Natural killer cell treated with Interleukin-12 subunit alpha and Interleukin-12 subunit beta and Interleukin-15 and Interleukin-18, amount 100 ng/mL, for 72 hours (primary cell): ENCODE measurements at regions not wholly inside any gene's neighbourhood (a gene's known extent, or its start where the extent isn't known, plus 50 kb on each side); places are given as distances from the start of the nearest gene placed in this dataset.

Source experiments
- ATAC-seq, 2 donors: fragments of 150-1000 bp; cut with Tn5 transposase in 1 of 2; sonication (Bioruptor Pico), chemical (Tn5 transposase) in 1 of 2; 2 replicates each; pipeline ENCODE4 v1.10.0; 2021
- DNase-seq: peaks from one replicate; pipeline ENCODE4 v3.0.0; 2022; ENCODE audit warnings: low spot score
- H3K27ac Mint-ChIP-seq, 2 donors: 1 replicate in 1 of 2; 2 replicates in 1 of 2; pipeline ENCODE4 v1.8.0; 2022; ENCODE audit warnings: mixed read lengths in 2 of 2, mild to moderate bottlenecking in 1 of 2, moderate library complexity in 1 of 2
- H3K27me3 Mint-ChIP-seq, 2 donors: 1 replicate in 1 of 2; 2 replicates in 1 of 2; pipeline ENCODE4 v1.8.0; 2022; ENCODE audit warnings: mixed read lengths in 2 of 2
- H3K36me3 Mint-ChIP-seq: one replicate; pipeline ENCODE4 v1.8.0; 2022; ENCODE audit warnings: mixed read lengths
- H3K4me1 Mint-ChIP-seq, 2 donors: 1 replicate in 1 of 2; 2 replicates in 1 of 2; pipeline ENCODE4 v1.8.0; 2022; ENCODE audit warnings: low read depth in 2 of 2, mixed read lengths in 2 of 2, mild to moderate bottlenecking in 1 of 2
- H3K4me3 Mint-ChIP-seq: one replicate; pipeline ENCODE4 v1.8.0; 2022; ENCODE audit warnings: mixed read lengths
- H3K9me3 Mint-ChIP-seq: 2 replicates; pipeline ENCODE4 v1.8.0; 2022; ENCODE audit warnings: mixed read lengths

DNA sequence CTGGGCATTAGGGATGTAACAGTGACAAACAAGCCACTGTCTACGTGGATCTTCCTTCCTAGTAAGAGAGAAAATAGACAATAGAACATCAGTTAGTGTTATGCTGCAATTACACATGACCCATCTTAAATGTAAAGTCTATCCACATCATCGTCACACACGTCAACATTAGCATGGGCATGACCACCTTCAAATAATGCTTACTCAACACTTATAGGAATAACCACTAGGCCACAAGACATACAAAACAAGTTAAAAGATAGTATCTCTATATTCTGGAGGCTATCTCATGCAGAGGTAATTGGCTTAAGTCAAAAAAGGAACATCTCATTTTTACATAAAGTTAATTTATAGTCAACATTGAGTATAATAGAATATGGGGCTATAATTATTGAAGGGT is 156.5 kb downstream of the MOXD1 start:
- Mint-ChIP-seq H3K9me3 (no peaks in the 10 kb centered on the region), H3K27ac (no peak overlapping the region), H3K27me3 (peaks cover 5 to 10% of the 10 kb centered on the region in 2 donors), H3K36me3 (no peaks in the 10 kb centered on the region), H3K4me1 (no peaks in the 10 kb centered on the region), H3K4me3 (no peak overlapping the region)
- no peak for DNase-seq
- ATAC-seq = no peak

DNA sequence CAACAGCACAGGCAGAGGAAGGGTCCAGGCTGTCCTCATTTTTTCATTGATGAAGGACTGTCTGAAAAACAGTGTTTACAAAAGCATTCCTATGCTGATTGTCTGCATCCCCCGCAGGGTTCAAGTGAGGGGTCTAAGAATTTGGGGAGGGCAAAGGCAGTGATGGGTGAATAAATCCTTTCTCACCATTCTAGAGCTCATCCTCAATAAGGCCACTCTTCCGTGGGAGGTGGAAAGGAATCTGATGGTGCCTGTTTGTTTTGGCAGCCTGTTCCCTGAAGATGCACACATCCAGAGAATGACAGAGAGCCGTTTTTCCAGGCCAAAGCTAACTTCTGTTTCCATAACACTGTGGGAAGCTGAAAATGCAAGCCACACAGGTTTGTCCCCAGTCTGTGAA is 164.5 kb downstream of the MOXD1 start:
- Mint-ChIP-seq H3K27ac (no peak overlapping the region), H3K36me3 (no peaks in the 10 kb centered on the region), H3K9me3 (no peaks in the 10 kb centered on the region), H3K4me1 (no peaks in the 10 kb centered on the region), H3K4me3 (no peak overlapping the region), H3K27me3 (peaks cover 8 to 9% of the 10 kb centered on the region in 2 donors)
- no peak for ATAC-seq
- DNase-seq = no peak

DNA sequence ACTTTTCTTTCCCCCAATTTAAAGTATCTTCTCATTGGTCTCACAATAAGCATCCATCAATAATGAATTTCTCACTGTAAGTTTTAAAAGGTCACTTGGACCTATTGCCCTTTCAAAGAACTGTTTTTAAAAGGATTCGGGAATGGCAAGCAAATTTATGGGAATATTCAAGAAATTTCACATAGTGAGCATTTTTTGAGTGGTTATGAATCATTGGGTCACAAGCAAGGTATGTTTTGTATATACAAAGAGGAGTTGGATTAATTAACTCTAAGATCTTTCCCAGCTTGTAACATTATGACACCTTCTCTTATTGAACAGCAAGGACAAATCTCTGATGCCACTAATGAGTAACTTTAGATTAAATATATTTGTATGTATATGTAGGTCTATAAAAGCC is 165.0 kb downstream of the MOXD1 start:
- no peak for DNase-seq
- H3K27ac Mint-ChIP-seq = no peak overlapping the region
- H3K4me3 Mint-ChIP-seq = no peak overlapping the region
- no peaks in the 10 kb centered on the region for H3K9me3 Mint-ChIP-seq
- peaks cover 8 to 9% of the 10 kb centered on the region in 2 donors for H3K27me3 Mint-ChIP-seq
- H3K36me3 Mint-ChIP-seq = no peaks in the 10 kb centered on the region
- ATAC-seq = no peak
- no peaks in the 10 kb centered on the region for H3K4me1 Mint-ChIP-seq

DNA sequence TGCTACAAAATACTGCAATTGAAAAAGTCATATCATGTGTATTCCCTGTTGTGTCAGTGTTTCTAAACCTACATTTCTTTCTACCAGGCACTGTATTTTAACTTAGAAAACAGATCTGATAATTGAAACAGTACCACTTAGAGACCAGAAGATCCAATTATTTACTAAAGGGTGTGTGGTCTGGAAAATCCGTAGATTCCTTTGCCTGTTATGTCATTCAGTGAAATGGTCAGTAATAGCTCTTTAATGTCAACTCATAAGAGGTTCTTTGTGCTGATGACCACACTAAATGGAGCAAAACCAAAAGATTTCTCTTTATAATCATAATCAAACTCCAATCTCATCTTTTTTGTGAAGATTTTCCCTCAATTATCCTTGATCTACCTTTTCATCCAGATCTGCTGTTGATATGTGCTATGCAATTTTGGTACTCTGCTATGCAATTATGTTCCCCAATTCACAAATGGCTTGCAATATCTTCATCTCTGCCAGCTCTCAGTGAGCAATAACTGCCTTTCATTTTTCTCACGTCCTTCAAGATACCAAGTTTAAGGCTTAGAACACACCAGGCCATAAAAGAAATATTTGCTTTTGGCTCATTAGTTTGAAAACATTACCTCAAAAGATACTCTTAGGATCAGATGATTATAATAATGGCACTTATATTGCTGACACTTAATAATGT is 165.5 kb downstream of the MOXD1 start:
- Mint-ChIP-seq H3K4me3 (no peak overlapping the region), H3K27me3 (peaks cover 8 to 9% of the 10 kb centered on the region in 2 donors), H3K27ac (no peak overlapping the region), H3K9me3 (no peaks in the 10 kb centered on the region), H3K4me1 (no peaks in the 10 kb centered on the region), H3K36me3 (no peaks in the 10 kb centered on the region)
- no peak for DNase-seq
- no peak for ATAC-seq

DNA sequence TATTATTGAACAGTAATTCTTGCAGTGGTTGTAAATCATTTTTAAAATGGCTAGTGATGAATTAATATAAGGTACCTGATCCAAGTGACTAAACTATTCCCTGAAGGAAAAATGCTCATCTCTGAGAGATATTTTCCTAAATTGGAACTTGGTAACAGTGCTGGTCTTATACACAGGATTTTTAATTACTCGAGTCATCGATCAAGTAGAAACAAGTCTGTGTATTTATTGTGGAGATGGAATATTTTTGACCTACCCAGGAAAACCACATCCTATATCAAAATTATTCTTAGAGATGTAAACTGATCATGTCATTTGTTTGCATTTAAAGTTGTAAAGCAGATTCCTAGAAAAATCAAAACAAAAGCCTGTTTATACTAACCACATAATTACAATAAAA is 166.9 kb downstream of the MOXD1 start:
- Mint-ChIP-seq H3K27ac (no peak overlapping the region), H3K27me3 (peaks cover 6 to 9% of the 10 kb centered on the region in 2 donors), H3K4me3 (no peak overlapping the region), H3K36me3 (no peaks in the 10 kb centered on the region), H3K9me3 (no peaks in the 10 kb centered on the region), H3K4me1 (no peaks in the 10 kb centered on the region)
- no peak for DNase-seq
- ATAC-seq = no peak

DNA sequence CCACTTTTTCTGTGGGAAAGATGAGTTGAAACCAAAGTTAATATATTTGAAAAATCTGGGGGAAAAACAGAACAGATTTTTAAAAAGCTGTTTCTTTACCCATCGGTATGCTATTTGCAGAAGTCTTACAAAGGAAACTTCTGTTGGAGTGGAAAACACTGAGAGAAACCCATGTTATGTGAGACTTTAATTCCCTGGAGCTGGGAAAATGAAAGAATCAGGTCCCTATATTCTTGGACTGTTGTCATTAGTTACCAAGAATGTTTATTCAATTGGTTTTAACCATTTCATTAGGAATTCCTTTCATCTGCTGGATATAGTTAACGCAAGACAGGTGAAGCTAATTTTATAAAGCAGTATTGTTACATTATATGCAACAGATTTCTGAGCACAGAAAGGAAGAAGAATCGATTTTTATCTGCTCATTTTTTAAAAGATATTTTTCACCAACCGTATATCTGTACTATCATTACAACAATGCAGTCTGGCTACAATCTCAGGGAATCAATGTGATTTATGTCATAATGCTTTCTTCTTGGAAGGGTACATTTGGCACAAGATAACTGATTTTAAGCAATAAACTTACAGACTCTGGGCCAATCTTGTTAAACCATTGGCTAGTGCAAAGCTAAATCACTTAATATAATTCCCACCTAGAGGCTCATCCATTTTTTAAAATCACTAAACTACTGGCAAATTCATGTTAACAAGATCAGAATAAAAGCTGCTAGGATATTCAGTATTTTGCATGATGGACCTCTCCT is 170.0 kb downstream of the MOXD1 start:
- Mint-ChIP-seq H3K4me3 (no peak overlapping the region), H3K27me3 (peaks cover 0 to 4% of the 10 kb centered on the region in 2 donors), H3K36me3 (peaks cover 5% of the 10 kb centered on the region), H3K9me3 (peaks cover 5% of the 10 kb centered on the region), H3K27ac (no peak overlapping the region), H3K4me1 (no peaks in the 10 kb centered on the region)
- no peak for ATAC-seq
- no peak for DNase-seq

DNA sequence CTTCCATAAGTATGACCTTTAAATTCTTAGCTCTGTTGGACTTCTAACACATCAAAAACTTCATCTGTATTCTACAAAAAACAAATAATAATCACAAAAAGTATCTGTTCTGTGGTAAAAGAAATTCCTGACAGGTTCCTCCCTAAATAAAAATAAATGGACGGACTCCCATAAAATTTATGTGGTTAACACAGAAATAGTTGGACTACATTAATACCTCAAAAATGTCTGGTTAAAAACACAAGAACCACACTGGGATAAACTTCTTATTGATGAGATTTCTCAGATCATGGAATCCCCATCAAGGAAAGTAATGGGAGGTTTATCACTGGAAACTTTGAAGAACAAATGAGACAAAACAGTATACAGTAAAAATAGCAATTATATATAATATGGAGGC is 172.4 kb downstream of the MOXD1 start:
- Mint-ChIP-seq H3K36me3 (peaks cover 11% of the 10 kb centered on the region), H3K27me3 (no peaks in the 10 kb centered on the region), H3K4me3 (no peak overlapping the region), H3K27ac (no peak overlapping the region), H3K4me1 (no peaks in the 10 kb centered on the region), H3K9me3 (peaks cover 10% of the 10 kb centered on the region)
- ATAC-seq = no peak
- DNase-seq = no peak

DNA sequence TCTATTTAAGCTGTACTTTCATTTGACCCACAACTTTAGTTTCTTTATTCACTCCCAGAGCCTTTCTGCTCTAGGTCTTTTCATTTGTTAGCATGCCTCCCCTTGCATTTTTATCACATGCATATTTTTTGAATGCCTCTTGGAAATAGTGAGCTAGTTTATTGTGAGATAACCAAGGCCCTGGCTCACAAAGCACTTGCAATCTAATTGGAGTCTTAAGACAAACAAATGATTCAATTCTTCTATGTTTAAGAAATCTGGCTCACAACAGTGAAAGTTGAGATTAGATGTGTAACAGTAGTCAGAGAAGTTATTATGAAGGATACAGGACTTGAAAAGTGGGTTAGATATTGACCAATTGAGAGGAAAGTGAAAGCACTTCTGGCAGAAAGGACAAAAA is 173.4 kb downstream of the MOXD1 start:
- Mint-ChIP-seq H3K36me3 (peaks cover 11% of the 10 kb centered on the region), H3K27ac (no peak overlapping the region), H3K4me3 (no peak overlapping the region), H3K9me3 (peaks cover 10% of the 10 kb centered on the region), H3K27me3 (no peaks in the 10 kb centered on the region), H3K4me1 (no peaks in the 10 kb centered on the region)
- no peak for DNase-seq
- ATAC-seq = no peak

DNA sequence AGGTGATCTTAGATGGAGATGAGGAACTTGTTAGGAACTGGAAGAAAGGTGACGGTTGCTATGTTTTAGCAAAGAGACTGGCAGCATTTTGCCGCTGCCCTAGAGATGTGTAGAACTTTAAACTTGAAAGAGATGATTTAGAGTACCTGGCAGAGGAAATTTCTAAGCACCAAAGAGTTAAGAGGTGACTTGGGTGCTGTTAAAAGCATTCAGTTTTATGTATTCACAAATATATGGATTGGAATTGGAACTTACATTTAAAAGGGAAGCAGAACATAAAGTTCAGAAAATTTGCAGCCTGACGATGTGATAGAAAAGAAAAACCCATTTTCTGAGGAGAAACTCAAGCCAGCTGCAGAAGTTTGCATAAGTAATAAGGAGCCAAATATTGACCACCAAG is 176.3 kb downstream of the MOXD1 start:
- Mint-ChIP-seq H3K4me1 (no peaks in the 10 kb centered on the region), H3K4me3 (no peak overlapping the region), H3K27me3 (peaks cover 0 to 5% of the 10 kb centered on the region in 2 donors), H3K9me3 (peaks cover 10% of the 10 kb centered on the region), H3K27ac (no peak overlapping the region), H3K36me3 (peaks cover 11% of the 10 kb centered on the region)
- no peak for ATAC-seq
- no peak for DNase-seq

DNA sequence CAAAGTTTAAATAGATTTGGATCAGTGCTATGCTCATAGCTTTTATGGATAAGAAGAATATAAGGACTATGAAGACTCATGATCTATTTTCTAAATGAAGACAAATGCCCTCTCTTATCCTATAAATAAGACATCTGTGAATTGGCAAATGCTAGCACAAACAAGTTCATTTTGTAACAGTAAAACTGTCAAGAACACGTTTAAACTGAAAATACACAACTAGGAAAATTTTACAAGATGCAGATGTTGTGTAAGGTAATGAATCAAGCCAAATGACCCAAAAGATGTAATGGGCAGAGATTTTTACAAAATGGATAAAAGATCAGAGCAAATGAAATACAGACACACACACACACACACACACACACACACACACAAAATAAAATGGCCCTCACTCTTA is 180.5 kb downstream of the MOXD1 start:
- H3K4me1 Mint-ChIP-seq = no peaks in the 10 kb centered on the region
- H3K4me3 Mint-ChIP-seq = no peak overlapping the region
- no peak for ATAC-seq
- peaks cover 6% of the 10 kb centered on the region for H3K9me3 Mint-ChIP-seq
- peaks cover 7% of the 10 kb centered on the region for H3K36me3 Mint-ChIP-seq
- H3K27ac Mint-ChIP-seq = no peak overlapping the region
- DNase-seq = no peak
- peaks cover 7 to 8% of the 10 kb centered on the region in 2 donors for H3K27me3 Mint-ChIP-seq

DNA sequence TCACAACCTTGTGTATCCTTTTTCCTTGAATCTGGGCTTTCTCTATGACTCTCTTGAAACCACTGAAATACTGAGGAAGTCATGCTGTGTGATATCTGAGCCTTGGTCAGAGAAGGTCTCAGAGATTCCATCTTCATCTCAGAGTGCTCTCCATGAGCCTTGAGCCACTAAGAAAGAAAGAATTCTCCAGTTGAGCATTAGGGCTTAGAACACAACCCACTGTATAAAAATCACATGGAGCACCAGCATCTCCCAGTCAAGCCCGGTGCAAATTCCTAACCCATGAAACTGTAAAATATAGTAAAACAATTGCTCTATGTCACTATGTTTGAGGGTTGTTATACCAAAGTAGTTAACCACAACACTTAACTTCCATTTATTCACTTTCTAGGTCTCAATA is 181.4 kb downstream of the MOXD1 start:
- DNase-seq (no peak), ATAC-seq (no peak)
- Mint-ChIP-seq H3K4me3 (no peak overlapping the region), H3K9me3 (peaks cover 5% of the 10 kb centered on the region), H3K27me3 (peaks cover 8 to 9% of the 10 kb centered on the region in 2 donors), H3K36me3 (peaks cover 5% of the 10 kb centered on the region), H3K4me1 (no peaks in the 10 kb centered on the region), H3K27ac (no peak overlapping the region)

DNA sequence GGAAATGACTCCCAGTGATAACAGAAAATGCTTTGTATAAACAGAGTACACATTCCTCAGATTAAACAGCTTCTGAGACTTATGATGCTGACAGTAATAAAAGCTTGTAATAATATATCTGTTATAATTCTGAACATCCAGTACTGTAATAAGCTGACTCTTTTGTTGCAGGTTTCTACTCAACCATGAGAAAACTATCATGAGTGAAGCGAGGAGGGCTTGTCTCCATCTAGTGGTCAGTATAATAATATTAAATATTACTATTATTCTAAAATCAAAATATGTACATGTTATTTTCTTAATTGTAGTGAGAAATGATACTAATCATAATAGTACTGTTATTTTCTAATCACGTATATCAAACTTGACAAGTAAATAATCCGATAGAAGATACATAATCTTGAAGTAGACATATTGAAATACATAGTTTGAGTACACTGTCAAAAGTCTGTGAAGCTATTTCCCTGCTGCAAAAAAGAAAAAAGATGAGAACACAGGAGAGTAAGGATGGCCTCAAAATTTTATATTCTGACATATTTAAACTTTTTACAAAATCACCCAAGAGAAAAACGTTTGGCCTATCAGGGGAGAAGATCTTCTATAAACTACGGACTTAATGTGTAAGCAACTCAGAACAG is 183.1 kb downstream of the MOXD1 start:
- DNase-seq (no peak), ATAC-seq (no peak)
- H3K27me3 Mint-ChIP-seq = peaks cover 8 to 10% of the 10 kb centered on the region in 2 donors
- no peak overlapping the region for H3K4me3 Mint-ChIP-seq
- no peaks in the 10 kb centered on the region for H3K9me3 Mint-ChIP-seq
- H3K36me3 Mint-ChIP-seq = no peaks in the 10 kb centered on the region
- no peak overlapping the region for H3K27ac Mint-ChIP-seq
- H3K4me1 Mint-ChIP-seq = no peaks in the 10 kb centered on the region

DNA sequence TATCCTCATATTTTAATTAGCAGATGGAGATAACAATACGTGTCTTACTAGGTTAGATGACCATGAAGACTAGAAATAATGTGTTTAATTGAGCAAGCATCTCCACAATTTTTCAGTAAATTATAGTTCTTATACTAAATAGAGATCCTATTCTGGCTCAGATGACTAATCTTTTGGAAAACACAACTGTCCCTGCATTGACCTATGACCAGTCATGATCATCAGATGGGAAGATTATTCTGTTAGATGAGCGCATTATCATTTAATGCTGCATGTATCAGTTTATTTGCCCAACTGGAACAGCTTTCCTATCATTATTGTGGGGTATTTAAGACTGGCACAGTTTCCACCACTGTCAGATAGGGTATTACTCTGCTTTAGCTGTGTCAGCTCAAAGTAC is 185.5 kb downstream of the MOXD1 start:
- Mint-ChIP-seq H3K36me3 (no peaks in the 10 kb centered on the region), H3K4me1 (no peaks in the 10 kb centered on the region), H3K4me3 (no peak overlapping the region), H3K9me3 (no peaks in the 10 kb centered on the region), H3K27me3 (peaks cover 8 to 10% of the 10 kb centered on the region in 2 donors), H3K27ac (no peak overlapping the region)
- no peak for DNase-seq
- no peak for ATAC-seq

DNA sequence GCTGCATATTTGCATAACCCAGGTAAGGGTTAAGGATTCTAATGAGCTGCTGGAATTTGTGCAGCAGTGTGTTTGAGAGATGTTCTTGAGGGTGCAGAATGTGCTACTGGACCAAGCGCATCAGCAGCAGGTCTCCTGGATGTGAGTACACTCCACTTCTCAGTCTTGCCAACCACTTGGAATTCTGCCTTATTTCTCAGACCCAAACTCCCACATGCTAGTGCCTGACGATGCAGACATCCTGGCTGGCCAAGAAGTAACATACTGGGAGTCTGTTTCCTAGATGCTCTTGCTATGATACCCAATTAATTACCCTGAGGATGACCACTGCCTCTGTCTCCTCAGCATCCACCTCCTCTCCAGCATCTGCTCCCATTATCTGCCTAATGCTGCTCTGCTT is 186.6 kb downstream of the MOXD1 start:
- Mint-ChIP-seq H3K4me1 (no peaks in the 10 kb centered on the region), H3K27ac (no peak overlapping the region)
- no peak for DNase-seq

More for the DNA sequence above, 186.6 kb downstream of the MOXD1 start:
- Mint-ChIP-seq H3K4me3 (no peak overlapping the region), H3K27me3 (peaks cover 6 to 8% of the 10 kb centered on the region in 2 donors), H3K36me3 (no peaks in the 10 kb centered on the region), H3K9me3 (no peaks in the 10 kb centered on the region)
- ATAC-seq = no peak
